HG02885 (cell line): ENCODE measurements at regions not wholly inside any gene's neighbourhood (a gene's known extent, or its start where the extent isn't known, plus 50 kb on each side); places are given as distances from the start of the nearest gene placed in this dataset.
A peak's percentile ranks its signal among the peaks of the same experiment; 100 is the strongest.
"Not testable (repeated sequence)": the region's sequence is repeated elsewhere in the genome, so short reads cannot be mapped to it uniquely, and the experiment has no call there.

Experiments
- ATAC-seq: cut with Tn5 transposase; IDR thresholded peaks from one replicate; pipeline ENCODE4 v1.9.1; 2021; ENCODE audit warnings: mild to moderate bottlenecking; ENCODE audit not compliant: unreplicated experiment, poor library complexity

GRCh38 chr6:6808915-6809314 is 220.4 kb downstream of the LY86 start:
- no peak for ATAC-seq

- ATAC-seq, result peak; percentile 83
Observed at GRCh38 chr6:6810727-6811126, 222.2 kb downstream of the LY86 start.

GRCh38 chr6:6811128-6812009 is 222.8 kb downstream of the LY86 start:
- ATAC-seq, result no peak

- no peak for ATAC-seq
Observed at GRCh38 chr6:6812427-6812826, 223.9 kb downstream of the LY86 start.

GRCh38 chr6:6815732-6816131 is 227.2 kb downstream of the LY86 start:
- ATAC-seq, result no peak

- ATAC-seq, result no peak
Observed at GRCh38 chr6:6816716-6817115, 228.2 kb downstream of the LY86 start.

GRCh38 chr6:6818078-6818639 is 229.6 kb downstream of the LY86 start:
- ATAC-seq, result no peak

GRCh38 chr6:6820641-6821238 is 232.2 kb downstream of the LY86 start:
- ATAC-seq, result no peak

DNA sequence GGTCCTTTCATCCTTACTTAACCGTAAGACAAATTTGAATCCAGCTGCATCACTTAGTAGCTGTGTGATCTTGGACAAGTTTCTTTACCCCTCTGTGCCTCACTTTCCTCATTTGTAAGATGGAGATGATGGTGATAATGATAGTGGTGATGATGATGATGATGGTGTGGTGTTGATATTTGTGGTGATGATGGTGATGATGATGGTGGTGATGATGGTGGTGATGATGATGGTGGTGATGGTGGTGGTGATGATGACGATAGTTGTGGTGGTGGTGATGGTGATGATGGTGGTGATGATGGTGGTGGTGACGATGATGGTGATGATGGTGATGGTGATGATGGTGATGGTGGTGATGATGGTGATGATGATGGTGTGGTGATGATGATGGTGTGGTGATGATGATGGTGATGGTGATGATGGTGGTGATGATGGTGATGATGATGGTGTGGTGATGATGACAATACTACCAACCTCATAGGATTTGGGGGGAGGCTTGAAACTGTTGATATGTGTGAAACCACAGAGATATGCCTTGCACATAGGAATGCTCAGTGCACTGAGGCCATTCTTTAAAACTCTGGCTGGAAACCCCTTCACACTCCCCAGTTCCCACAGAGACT is 233.2 kb downstream of the LY86 start:
- no peak for ATAC-seq

DNA sequence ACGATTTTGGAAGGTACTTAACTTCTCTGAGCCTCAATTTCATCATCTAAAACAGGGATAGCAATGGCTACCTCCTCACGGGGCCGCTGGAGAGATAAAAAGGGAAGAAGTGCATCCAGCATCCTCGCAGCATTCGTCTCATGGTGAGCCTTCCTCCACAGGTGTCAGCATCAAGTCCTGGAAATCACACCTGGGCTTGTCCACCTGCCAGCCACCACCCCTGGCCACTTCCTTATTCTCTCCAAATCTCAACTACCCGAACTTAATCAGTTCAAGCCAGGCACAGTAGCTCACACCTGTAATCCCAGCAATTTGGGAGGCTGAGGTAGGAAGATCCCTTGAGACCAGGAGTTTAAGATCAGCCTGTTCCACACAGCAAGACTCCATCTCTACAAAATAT is 234.5 kb downstream of the LY86 start:
- ATAC-seq, result no peak

- no peak for ATAC-seq
Observed at GRCh38 chr6:6823568-6824224, 235.2 kb downstream of the LY86 start.

- ATAC-seq, result no peak
Observed at GRCh38 chr6:6824381-6824780, 235.9 kb downstream of the LY86 start.

- no peak for ATAC-seq
Observed at GRCh38 chr6:6825193-6825784, 236.8 kb downstream of the LY86 start.

DNA sequence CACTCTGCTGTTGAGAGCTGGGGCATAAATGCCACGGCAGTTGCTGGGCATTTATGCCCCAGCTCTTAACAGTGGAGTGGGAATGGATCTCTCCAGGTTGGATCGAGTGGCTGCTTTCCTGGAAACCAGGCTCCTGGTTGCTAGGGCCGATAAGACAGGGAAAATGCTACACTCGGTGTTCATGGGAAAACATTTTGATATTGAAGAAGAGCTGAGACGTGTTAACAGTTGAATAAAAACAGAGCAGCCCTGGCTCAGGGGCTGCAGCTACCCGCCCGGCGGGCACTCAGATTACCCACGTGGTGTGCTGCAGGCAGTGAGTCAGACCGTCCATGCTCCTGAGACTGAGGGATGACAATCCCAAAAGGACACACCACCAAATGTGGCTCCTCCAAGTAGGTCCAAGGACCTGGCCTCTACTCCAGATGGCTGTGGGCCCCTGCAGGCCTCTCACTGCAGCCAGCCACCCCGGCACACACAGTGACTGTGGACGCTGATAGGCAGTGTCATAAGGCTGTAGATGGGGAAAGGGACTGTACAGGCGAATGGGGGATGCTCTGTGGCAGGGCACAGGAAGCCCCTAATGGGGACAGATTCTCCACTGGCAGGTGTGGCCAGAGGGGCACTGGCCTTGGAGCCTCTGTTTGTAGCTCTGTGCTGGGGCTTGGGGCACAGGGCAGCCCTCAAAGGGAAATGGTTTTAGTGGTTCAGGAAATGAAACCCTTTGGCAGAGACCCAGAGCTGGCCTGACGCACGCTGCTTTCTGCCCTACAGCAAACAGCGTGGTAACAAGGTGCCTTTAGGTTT is 237.8 kb downstream of the LY86 start:
- peak; percentile 72 for ATAC-seq

GRCh38 chr6:6826961-6827360 is 238.4 kb downstream of the LY86 start:
- ATAC-seq, result no peak

GRCh38 chr6:6829872-6830685 is 241.6 kb downstream of the LY86 start:
- ATAC-seq, result no peak

GRCh38 chr6:6830686-6831063 is 242.2 kb downstream of the LY86 start:
- not testable (repeated sequence) for ATAC-seq

- ATAC-seq, result no peak
Observed at GRCh38 chr6:6832439-6832838, 243.9 kb downstream of the LY86 start.
